Left hindlimb (tissue), 1 donor: ENCODE measurements at regions not wholly inside any gene's neighbourhood (a gene's known extent, or its start where the extent isn't known, plus 50 kb on each side); places are given as distances from the start of the nearest gene placed in this dataset.
A peak's percentile ranks its signal among the peaks of the same experiment; 100 is the strongest.

Experiments
- DNase-seq: peaks from one replicate; pipeline ENCODE4 v3.0.0-alpha.2; 2018

DNA sequence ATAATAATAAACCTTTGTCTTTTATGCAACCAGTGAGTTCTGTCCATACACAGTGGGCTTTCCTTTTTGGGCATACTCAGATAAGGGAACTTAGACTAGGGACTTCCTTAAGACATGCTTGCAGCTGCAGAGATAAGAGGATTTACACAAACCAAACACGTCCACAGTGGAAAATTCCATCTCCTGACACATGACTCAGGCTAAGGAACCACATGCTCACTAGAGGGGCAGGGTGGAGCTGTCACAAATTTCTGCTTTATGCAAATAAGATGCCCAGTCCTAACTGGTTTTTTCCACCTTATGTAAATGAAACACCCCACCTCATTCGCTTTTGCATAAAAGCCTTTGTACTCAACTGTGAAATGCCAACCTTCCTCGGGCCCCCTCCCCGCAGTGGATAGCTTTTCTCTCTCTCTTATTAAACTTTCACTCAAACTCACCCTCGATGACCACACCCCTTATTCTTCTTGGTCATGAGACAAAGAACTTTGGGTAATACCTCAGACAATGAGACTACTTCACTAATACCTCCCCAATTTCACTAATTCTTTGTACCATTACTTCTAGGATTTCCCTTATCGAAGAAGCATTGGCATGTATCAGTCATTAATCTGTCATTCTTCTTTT lies 170.3 kb upstream of the FTMT start:
- DNase-seq, result no peak

DNA sequence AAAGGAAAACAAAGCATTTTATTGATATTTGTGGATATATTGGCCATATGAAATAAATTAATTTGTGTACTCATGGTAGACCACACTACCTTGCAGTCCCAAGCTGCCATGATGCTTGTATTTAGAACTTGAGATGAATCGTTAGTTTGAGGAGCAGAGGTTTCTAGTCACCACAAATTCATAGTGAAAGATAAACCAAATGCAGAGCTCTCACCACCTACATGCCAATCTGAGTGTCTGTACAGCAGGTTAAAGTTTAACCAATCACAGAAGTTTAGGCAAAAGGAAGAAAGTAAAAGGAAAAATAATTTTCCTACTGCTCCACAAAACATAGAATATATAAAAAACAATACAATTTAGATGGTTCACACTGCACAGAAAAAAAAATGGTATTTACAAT lies 163.6 kb upstream of the FTMT start:
- DNase-seq, result no peak

DNA sequence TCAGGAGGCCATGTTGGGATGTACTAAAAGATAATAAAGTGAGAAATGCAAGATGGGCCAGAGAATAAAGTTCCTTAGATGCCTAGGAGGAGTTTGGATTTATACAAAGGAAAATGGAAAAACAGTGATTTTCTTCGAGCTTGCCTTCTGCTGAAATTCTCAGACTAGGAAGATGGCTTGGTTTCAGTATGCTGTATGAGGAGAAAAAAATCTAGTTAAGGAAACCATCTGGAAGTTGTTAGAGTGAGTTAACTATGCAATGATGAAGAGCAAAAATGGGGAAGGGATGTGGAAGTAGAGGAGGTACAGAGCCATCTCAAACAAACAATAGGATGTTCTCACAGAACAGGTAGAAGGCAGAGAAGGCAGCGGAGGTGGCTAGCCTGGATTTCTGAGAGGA lies 162.9 kb upstream of the FTMT start:
- no peak for DNase-seq

DNA sequence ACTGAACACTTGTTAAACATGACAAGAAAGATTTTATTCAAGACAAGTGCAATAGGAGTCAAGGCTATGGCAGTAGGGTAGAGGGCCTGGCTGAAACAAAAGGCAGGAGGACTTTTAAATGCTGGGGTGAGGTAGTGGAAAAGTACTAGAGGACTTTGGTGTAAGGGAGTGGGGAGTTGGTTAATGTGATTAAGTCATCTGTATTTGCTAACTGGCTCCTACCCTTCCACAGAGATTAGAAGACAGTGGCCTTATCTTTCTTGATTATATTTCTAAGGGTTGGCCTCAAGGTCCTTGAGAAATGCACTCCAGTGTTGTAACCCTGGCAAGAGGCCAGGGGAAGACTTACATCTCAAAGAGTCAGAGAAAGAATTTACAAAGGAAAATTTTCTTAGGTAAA lies 160.2 kb upstream of the FTMT start:
- DNase-seq, result no peak

DNA sequence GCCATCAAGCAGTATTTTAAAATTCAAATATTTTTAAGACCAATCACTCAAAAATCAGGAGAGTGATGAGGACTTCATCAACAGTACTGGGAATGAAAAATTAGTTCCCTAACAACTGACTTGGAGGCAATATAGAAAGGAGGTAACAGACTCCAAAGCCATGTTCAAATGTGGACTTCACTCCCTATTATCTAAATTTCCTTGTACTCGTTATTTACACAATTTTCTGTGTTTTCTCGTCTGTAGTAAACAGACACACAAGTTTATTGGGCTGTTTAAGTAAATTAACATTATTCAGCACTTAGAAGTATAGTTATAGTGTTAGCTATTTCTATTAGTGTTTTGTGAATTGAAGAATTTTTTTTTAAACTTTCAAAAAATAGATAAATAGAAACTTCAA lies 159.5 kb upstream of the FTMT start:
- no peak for DNase-seq

DNA sequence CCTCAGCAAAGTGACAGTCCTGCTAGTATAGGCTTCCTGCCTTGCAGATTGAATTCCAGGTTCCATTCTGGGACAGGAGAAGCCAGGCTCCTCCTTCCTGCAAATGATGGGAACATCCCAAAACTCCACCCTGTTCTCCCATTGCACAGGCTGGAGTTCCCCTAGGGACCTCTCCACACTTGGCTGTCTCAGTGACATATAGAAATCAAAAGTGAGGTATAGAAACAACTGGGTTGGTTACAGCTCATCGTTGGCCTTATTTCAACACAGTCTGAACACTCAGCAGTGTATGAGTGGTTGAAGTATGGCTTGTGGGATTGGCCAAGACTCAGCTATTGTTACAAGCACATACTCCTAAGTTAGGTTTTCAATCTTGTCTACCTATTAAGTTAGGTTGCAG lies 157.8 kb upstream of the FTMT start:
- DNase-seq, result no peak

DNA sequence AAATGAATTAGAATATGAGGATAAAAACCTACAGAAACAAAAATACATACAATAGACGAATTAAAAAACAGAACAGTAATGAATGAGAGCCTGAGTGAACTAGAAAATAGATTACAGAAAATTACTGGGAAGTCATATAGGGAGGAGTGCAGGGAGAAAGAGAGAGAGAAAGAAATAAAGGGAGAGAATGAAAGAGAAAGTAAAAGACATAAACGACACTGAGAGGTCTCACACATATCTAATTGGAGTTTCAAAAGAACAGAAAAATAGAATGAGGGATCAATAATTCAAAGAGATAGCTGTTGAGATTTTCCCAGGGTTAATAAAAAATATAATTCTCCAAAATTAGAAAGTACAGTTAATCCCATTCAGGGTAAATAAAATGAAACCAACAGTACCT lies 156.4 kb upstream of the FTMT start:
- DNase-seq, result no peak

DNA sequence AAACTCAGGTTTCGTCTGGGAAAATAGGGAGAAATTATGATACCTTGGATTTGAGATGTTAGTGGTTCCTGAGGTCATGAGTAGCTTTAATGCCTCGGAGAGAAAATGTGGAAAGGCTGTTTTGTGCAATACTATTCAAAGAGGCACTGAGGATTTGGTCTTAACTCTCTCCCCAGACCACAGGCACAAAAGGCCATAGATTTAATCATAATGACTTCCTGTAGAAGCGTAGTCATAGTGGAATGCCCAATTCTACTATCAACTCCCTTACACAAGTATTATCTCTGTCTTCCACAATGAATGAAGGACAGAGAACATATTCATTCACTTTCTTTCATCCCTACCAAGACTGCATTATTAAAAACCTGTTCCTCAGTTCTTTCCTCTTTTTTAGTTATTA lies 153.0 kb upstream of the FTMT start:
- no peak for DNase-seq

DNA sequence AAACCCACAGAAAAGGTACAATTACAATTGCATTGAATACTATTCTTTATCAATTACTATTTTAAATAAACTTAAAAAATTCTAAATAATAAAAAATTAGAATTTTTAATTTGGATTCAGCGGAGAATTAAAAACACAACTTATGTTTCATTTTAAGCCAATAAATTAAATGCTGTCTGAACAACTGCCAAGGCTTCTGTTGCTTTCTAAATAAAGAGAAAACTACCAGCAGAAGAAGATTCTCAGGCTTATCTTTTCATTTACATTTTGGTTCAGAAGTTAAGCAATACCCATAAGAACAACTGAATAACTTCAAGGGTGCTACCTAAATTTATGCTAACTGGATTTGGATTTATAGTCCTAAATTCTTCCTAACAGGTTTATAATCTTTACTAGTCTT lies 150.0 kb upstream of the FTMT start:
- no peak for DNase-seq

DNA sequence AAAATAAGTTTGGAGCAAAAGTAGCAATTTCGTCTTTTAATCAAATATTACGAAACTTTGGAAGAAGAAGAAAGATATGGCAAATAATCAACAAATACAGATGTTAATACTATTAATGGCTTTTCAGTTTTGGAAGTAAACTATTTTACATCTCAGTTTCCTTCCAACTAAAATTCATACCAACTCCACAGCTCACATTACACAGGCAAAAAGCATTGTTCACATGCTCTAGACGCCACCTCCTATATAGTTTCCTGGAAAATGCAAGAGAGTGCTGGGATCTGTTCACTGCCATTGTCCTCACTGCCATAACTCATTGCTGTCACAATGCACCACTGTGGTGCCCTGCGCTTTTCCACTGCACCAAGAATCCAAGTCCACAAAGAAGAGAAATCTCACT lies 149.0 kb upstream of the FTMT start:
- no peak for DNase-seq

DNA sequence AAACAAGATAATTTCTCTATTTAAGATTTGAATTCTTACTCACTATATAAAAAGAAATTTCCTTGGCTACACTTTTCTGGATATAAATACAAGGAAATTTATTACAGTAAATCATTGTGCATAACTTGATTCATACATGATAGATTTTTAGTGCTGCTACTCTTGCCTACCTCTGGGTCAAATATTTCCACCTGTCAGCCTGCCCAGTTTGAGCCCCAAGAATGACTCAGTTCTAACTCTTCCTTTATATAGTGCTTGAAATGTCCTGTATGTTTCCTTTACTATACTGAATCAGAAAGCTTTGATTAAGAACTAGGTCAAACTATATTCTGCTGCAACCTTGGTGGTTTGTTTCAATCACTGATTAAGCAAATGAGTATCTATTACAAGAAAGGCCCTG lies 147.4 kb upstream of the FTMT start:
- no peak for DNase-seq

DNA sequence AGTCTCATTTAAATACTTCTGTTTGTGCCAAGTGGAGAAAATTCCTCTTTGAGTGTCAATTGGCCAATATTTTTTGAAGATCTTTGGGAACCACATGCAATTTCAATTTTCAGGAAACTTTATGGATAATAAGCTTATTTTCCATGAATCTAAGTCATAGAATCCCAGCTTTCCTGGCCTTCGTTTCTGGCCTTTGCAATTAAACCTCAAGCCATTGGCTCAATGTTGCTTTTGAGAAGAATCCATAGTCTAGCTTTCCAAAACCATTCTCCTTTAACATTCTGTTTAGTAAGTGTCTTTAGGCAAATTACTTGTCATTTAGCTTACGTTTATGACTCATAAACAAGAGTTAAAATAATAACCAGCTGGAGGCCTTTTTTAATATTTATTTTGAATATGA lies 145.0 kb upstream of the FTMT start:
- no peak for DNase-seq

DNA sequence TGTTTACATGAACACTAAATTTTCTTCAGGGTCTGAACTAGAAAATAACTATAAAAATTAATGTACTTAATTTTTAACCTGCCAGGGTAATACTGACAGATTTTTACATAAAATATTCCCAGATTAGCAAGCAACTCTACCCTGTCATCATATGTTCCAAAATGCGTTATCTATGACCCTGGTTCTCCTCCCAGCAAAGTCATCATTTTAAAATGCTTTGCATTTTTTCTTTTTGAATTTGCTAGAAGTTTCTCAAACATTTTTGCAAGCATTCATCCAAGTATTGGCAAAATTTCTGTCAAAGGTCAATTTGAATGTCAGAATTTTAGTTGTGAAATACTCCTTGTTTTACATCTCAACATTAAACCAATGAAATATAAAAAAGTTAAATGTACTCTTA lies 144.5 kb upstream of the FTMT start:
- DNase-seq, result no peak

DNA sequence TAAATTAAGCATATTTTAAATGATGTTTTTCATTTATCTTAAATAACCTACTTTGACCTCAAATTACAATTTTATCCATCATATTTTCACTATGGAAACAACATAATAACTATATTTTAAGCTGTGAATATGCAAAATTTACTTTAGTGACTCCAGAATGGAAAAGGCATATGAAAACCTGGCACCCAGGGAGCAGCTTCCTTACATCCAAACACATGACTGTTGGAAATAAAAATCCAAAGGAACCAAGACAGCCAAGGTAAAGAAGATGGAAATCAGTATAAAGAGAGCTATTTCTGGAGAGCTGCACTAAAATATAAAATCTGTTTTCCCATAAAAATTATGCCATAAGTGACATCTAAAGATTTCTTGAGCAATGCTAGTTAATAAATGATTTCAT lies 140.3 kb upstream of the FTMT start:
- no peak for DNase-seq

DNA sequence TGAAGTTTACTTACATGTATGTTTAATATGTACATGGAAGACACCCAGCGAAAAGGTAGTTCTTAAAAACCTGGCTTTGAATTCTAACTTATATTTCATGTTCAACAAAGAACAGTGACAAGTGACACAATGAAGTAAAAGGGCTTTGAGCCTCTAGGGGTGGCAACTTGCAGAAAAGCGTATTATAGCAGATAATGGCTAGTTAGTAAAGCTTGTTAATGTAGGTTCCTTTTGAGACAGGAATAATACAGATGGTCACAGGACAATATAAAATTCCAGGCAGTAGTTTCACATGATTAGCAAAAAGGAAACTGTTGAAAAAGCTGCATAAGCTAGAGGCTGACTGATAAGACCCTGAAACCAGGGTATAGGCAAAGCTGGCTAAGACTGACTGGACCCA lies 132.4 kb upstream of the FTMT start:
- DNase-seq, result no peak

DNA sequence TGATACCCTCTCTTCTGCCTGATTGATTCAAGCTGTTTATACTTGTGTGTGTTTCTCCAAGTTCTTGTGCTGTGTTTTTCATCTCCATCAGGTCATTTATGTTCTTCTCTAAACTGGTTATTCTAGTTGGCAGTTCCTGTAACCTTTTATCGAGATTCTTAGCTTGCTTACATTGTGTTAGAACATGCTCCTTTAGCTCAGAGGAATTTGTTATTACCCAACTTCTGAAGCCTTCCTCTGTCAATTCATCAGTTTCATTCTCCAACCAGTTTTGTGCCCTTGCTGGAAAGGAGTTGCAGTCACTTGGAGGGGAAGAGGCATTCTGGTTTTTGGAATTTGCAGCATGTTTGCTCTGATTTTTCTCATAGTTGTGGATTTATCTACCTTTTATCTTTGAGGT lies 126.2 kb upstream of the FTMT start:
- no peak for DNase-seq

DNA sequence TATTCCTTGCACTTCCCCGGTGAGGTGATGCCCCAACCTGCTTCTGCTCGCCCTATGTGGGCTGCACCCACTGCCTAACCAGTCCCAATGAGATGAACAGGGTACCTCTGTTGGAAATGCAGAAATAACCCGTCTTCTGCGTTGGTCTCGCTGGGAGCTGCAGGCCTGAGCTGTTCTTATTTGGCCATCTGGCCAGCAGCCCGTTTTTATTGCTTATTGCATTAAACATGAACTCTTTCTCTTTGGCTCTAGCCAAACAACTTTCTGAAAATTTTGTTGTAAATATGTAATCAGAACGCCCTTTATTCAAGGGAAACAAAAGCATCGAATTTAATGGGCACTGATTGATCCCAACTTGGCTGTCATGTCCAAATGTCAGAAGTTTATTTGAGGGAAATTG lies 124.7 kb upstream of the FTMT start:
- no peak for DNase-seq

DNA sequence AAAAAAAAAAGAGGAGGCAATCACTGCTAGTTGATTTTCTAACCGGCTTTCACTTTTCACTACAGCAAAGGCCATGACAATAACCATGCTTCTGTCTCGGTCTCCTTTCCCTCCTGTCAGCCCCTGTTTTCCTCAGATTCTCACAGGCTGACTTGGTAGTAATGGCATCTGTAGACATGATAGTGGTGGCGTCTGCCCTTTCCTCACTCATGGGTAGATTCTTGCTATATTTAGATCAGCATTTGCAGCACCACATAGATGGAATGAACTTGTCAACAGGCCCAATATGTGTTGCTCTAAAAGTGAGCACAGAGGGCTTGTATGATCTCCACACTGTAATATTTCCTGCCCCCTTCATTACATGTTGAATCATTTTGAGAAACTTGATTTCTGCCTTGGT lies 120.3 kb upstream of the FTMT start:
- no peak for DNase-seq

DNA sequence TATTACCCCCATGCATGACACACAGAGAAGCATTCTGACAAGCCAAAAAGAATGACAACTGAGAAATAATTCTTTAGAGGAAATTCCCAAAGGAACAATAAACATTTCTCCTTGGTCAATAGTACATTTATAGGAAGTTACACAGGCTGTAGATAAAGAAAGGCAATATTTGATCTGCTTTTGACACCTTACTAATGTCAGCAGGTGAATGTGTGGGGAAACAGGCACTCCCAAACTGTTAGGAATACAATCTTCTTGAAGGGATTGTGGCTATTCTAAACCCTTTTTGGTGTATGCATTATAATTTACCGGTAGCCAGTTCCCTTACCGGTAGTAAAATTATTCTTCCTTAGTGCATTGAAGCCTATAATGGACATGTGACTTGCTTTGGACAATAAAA lies 116.1 kb upstream of the FTMT start:
- no peak for DNase-seq

DNA sequence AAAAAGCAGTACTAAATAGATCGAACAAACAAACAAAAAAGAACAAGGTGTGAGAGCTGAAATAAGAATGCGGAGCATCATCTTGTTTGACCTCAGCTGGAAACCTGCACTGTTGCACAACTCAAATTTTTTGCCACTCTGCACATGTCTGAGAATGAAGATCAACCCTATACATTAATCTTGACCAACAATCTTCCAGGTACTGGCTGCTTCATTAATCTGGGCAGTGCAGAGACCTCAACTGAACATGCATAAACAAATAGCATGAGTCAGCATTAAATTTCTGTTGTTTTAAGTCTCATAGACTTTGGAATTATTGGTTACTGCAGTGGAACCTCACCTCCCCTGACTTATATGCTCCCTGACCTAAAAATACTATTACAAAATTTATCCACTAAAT lies 114.6 kb upstream of the FTMT start:
- DNase-seq, result no peak

DNA sequence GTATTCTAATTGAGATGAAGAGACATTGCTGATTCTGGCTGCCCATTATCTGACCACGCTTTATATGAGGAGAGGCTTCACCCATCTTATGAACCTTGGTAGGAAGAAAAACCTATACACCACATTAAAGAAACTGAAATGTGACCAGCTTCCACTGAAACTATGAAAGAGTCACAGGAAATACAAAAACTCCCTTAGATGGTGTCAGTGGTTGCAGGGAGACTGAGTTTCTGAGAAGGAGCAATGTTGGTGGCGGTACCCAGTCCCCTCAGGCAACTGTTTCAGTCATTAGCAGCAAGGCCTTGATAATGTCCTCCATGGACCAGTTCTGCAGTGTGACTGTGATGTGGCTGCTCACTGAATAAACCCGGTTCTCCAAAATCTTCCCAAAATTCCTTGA lies 110.5 kb upstream of the FTMT start:
- DNase-seq, result no peak

DNA sequence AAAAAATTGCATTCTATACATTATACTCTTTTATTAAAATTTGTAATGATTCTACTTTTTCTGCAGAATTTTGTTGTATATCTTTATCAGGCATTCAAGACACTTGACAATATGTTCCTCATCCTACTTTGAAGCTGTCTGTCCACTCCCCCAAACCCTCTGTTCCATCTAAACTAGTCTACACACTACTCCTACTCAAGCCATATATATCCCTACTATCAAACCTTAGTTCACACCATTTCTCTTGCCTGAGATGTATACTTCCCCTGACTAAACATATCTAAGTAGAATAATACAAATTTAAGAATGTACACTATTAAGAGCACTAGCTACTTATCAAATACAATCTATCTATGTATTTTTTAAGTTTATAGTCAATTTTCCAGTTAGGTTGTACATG lies 107.1 kb upstream of the FTMT start:
- no peak for DNase-seq

DNA sequence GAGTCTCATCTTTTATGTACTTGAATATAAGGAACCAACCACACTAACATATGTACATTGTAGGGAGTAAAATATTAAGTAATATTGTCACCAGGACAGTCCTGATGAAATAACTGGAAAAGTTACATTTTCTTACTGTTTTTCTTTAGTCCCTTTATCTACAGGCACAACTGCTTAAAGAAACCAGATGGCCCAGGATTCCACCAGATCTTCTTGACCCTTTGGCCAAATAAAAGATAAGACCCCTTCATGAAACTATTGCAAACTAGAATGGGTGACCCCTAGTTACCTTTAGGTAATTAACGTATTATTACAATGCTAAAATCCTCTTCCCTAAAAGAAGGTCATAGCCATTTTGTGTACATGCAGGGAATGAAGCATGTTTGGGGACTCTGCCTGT lies 106.3 kb upstream of the FTMT start:
- no peak for DNase-seq

DNA sequence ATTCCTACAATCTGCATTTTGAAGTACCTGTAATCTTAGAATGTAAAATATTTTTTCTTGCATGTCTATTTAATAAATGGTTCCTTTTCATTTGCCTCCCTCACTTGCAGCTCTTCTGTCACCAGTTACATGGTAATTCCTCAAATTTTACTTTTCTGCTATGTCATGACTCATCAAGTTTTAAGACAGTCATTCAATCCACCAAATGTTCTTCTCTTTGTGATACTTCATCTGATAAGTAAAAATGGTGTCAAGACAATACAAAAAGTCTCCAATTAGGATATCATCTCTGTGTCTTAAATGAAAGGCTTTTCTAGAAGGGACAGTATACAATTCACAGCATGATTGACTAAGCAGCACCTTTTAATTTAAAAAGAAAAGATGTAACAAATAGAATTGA lies 104.9 kb upstream of the FTMT start:
- no peak for DNase-seq

DNA sequence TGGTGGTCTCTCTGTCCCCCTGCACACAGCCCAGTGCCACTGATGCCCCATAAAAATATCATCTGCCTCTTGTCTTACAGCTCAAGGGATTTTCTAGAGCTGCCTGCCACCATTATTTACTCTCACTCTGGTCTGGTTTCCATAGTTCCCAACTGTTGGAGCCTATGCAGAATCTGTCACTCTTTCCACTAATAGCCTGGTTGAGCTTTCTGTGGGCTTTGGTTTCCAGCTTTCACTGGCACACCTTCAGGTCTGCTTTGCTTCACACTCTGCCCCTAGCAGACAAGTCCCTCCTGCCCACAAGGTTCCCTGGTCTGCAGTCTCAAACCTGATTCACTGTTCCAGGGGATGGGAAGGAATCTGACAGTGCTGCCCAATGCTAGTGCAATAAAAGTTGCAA lies 103.0 kb upstream of the FTMT start:
- peak; percentile 61 for DNase-seq

DNA sequence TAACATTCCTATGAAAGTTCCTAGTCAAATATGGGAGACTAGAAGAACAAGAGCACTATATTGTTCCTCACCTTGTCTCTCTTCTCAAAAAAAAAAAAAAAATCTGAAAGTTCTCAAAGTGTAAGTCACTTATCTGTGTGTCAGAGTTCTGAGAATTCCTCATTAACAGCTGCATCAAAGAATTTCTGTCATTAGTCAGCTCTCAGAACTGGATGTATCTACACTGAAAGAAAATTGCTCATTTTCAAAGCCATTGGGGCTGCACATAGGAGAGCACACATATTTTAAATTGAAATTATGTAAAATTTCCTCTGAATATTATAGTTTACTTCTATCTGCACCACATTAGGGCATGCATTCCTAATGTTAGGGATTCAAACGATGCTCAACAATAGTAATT lies 99.5 kb upstream of the FTMT start:
- DNase-seq, result no peak
